T1000 (cell line): ENCODE measurements at regions not wholly inside any gene's neighbourhood (a gene's known extent, or its start where the extent isn't known, plus 50 kb on each side); places are given as distances from the start of the nearest gene placed in this dataset.

Experiments
- DNase-seq: peaks from one replicate; lab custom pipeline; 2025; ENCODE audit warnings: mixed read lengths; lab: John Stamatoyannopoulos, UW

- no peak for DNase-seq
These were observed 161.7 kb downstream of the PLPP3 start for GRCh38 chr1:56417646-56418045.

DNA sequence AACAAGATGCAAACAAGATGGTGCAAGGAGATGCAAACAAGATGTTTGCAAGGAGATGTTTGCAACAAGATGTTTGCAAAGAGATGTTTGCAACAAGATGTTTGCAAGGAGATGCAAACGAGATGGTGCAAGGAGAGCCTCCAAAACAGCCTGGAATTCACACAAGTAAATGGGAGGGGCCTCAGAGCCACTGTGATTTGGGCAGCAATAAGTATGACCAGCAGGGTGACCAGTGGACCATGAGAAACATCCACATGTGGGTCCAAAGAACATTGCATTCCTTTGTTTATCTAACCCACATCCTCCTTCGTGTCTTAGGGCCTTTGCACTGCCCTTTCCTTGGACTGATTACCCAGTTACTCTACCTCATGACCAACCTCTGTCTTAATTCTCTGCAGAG is 162.9 kb downstream of the PLPP3 start:
- DNase-seq: no peak

- DNase-seq: no peak
These were observed 163.6 kb downstream of the PLPP3 start for GRCh38 chr1:56415720-56416119.

- no peak for DNase-seq
These were observed 164.1 kb downstream of the PLPP3 start for GRCh38 chr1:56415258-56415657.

DNA sequence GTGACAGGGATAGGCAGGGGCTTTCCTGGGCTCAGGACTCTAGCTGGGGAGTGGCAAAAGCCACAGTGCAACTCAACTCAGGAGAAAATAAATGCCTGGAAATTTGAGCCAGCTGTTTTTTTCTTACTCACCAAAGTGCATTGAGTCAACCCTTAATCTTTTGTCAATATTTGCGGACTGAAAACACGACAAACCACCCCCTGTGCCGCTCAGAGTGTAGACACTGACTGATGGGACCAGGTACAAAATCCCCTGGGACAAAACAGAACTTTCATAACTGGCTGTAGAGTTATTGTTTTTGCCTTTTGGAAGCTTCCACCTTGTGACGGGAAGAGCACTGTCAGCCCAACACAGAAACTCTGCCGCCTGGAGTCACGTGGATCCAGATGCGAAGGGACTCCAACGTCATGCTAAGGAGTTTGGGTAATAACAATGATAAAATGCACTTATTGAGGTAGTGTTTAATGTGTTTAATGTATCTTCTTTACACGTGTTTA is 164.6 kb downstream of the PLPP3 start:
- DNase-seq: no peak

DNA sequence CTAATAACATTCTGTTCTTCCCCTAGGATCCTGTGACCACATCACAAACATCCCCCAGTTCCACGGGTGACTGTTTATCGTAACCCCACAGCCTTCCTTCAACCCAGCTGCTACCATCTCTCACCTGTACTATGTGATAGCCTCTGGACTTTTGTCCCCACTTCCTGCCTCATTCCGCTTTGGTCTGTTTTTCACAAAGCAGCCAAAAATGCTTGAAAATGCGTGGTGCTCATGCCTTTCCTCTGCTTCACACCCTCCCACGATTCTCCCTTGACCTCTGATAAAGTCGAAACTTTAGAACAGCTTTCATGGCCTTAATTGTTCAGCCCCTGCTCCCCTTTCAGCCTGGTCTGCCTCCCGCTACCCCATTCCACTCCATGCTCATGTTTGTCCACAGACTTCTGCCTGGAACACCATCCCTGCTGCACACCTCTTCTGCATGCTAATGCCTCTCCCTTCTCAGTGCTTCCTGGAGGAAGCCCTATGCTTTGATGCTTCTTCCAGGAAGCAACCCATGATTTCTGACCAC is 165.6 kb downstream of the PLPP3 start:
- no peak for DNase-seq

DNA sequence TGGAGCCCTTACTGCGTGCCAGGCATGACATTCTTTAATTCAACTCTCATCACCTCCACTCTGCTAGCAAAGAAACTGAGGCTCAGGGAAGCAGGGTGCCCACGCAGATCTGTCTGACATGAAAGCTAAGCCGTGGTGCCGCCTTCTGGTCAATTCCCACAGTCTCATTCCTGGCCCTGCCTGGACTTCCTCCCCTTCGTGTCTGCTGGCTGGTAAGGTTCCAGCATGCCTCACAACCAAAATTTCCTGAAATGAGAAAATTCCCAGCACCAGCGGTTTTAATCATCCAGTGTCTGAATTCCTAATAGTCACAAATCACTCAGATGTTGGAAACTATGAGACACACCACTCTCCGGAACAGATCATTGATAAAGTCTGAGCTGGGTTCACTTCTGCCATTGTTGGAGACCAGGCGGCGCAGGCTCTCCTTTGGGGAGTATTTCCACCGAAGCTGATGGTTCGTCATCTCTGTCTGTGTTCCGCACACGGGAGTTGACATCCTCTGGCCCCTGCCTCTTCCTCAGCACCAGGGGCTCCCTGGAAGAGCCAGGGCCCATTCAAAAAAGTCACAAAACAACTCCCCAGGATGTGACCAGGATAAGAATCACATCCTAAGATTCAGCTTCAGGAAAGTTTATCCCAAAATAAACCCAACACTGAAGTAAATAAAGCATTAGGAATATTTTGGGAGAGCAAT is 167.7 kb downstream of the PLPP3 start:
- DNase-seq: no peak

- no peak for DNase-seq
These were observed 168.3 kb downstream of the PLPP3 start for GRCh38 chr1:56411021-56411420.

DNA sequence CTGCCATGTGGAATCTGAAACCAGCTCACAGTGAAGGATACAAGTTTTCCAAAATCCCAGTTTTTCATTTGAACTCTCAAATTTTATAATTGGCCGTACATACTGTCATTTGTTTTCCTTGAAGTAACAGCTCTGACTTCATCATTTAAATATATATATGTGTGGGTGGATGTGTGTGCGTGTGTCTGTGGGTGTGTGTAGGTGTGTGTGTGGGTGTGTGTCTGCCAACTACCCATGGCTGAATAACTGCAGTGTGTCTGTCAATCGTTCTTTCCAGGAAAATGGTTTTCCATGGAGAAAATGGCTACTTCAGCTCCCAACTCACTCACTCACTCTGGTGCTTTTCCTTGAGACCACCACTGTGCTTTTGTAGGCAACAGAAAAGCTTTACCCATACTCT is 169.0 kb downstream of the PLPP3 start:
- no peak for DNase-seq

GRCh38 chr1:56409112-56409691 is 170.2 kb downstream of the PLPP3 start:
- no peak for DNase-seq

- DNase-seq: no peak
These were observed 172.5 kb downstream of the PLPP3 start for GRCh38 chr1:56406821-56407220.

GRCh38 chr1:56404561-56405030 is 174.8 kb downstream of the PLPP3 start:
- no peak for DNase-seq

DNA sequence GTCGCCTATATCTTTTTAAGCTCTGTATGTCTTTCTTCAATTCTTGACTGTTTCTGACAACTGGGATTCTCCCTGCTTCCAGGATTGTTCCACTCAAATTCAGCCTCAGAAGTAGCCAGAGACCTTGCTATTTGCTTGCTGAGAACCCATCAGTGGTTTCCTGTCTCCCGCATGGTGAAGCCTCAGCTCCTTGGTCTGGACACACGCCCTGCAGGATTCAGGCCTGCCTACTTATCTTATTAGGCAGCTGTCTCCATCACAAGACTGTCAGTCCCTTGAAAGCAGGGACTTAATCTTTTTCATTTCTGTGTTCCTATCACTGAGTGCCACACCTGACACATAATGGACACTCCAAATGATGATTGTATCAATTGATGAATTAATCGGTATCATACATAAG is 175.3 kb downstream of the PLPP3 start:
- DNase-seq: no peak

- no peak for DNase-seq
These were observed 176.0 kb downstream of the PLPP3 start for GRCh38 chr1:56403321-56403720.

- DNase-seq: no peak
These were observed 178.2 kb downstream of the PLPP3 start for GRCh38 chr1:56401191-56401590.

DNA sequence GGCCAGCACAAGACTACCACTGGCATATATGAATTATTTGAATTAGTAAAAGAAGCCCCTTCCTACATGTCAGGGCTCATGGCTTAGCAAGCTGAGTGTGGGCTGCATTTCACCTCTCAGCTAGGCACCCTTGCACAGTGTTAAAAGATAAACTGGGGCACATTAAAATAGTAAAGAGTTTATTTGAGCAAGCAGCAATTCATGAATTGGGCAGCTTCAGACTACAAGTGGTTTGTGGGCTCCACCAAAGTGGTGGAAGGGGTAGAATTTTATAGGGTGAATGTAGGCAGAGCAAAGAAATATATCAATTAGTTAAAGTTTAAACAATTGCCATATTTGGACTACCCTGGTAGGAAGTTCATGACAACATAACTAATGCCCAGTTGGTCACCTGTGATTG is 178.8 kb downstream of the PLPP3 start:
- DNase-seq: no peak

- DNase-seq: no peak
These were observed 179.6 kb downstream of the PLPP3 start for GRCh38 chr1:56399795-56400194.

- DNase-seq: no peak
These were observed 180.0 kb downstream of the PLPP3 start for GRCh38 chr1:56399326-56399725.

DNA sequence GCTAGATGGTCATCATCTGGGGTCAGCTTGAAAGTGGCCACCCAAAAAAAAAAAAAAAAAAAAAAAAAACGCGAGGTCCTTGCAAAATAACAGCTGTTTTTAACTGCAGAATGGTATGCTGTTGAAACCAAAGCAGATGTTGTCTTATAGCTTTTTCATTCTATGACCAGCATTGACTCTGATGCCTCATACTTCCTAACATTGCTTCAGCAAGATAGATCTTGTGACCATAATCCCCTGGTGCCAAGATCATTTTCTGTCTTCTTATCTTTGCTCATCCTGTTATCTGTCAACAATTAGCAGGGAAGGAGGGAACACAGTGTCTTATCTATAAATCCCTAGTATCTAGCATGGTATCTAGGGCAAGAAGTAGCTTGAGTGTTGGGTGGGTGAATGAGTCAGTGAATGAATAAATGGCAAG is 181.5 kb downstream of the PLPP3 start:
- no peak for DNase-seq

GRCh38 chr1:56397409-56397808 is 182.0 kb downstream of the PLPP3 start:
- no peak for DNase-seq

- no peak for DNase-seq
These were observed 182.8 kb downstream of the PLPP3 start for GRCh38 chr1:56396581-56396980.

DNA sequence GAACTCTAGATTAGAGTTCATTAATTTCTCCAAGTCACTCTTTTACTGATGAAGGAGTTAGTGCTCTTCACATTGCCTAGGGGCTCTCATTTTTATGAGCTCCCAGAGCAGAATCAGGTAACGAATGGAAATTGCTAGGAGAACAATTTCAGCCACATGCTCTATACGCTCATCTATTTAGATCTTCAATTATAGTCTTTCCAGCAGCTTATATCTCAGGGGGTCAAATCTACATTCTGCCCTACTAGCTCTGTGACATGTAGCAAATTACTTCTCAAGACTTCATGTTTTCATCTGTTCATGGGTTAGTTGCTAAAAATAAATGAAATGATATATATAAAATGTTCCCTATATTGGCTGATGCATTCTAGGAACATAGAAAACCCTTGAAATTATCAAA is 183.6 kb downstream of the PLPP3 start:
- no peak for DNase-seq

- no peak for DNase-seq
These were observed 185.1 kb downstream of the PLPP3 start for GRCh38 chr1:56394298-56394697.
